IgD-negative memory B cell (primary cell): ENCODE measurements at regions not wholly inside any gene's neighbourhood (a gene's known extent, or its start where the extent isn't known, plus 50 kb on each side); places are given as distances from the start of the nearest gene placed in this dataset.

Experiments
- H3K27ac Mint-ChIP-seq, 3 donors: one replicate each; pipeline ENCODE4 v1.8.0; 2020 to 2022; ENCODE audit warnings: mild to moderate bottlenecking in 3 of 3, mixed read lengths in 3 of 3, moderate library complexity in 1 of 3
- H3K27me3 Mint-ChIP-seq: one replicate; pipeline ENCODE4 v1.8.0; 2021; ENCODE audit warnings: mixed read lengths
- H3K36me3 Mint-ChIP-seq: one replicate; pipeline ENCODE4 v1.8.0; 2020; ENCODE audit warnings: mild to moderate bottlenecking, mixed read lengths
- H3K4me1 Mint-ChIP-seq, 3 donors: one replicate each; pipeline ENCODE4 v1.8.0; 2020 to 2022; ENCODE audit warnings: mixed read lengths in 3 of 3, mild to moderate bottlenecking in 1 of 3
- H3K4me3 Mint-ChIP-seq, 4 donors: one replicate each; pipeline ENCODE4 v1.8.0; 2020 to 2022; ENCODE audit warnings: mild to moderate bottlenecking in 4 of 4, mixed read lengths in 4 of 4, moderate library complexity in 3 of 4
- H3K9me3 Mint-ChIP-seq, 3 donors: one replicate each; pipeline ENCODE4 v1.8.0; 2020 to 2021; ENCODE audit warnings: mixed read lengths in 3 of 3, mild to moderate bottlenecking in 1 of 3

DNA sequence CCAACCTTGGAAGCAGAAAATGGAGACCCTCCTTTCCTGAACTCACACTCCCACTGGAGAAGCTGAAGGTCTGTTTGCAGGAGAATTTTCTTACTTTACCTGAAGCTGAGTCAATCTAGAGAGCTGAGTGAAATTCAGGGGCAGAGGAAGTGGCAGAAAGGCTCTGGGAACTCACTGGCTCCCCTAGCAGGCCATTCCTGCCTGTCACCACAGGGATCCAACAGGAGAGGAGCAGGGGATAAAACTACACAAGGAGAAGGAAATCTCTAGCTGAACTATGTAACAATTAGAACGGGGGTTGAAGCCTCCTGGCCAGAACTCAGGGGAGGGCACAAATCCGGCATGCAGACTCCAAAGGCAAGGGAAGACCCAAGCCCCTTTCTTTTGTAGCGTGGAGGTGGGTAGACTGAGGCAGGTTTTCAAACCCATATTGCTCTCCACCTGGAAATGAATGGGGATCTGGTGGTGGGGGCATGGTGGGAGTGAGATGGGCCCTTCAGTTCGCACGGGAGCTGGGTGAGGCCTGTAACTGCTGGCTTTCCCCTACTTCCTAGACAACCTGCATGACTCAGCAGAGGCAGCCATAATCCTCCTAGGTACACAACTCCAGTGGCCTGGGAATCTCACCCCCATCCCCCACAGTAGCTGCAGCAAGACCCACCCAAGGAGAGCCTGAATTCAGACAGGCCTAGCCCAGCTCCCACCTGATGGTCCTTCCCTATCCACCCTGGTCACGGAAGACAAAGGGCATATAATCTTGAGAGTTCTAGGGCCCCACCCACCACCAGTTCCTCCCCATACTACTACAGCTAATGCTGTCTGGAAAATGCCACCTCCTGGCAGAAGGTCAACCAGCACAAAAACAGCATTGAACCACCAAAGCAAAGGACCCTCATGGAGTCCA lies 158.1 kb downstream of the LTN1 start:
- H3K27me3 Mint-ChIP-seq = peaks cover 6% of the 10 kb centered on the region
- H3K4me1 Mint-ChIP-seq = peaks cover 4 to 14% (median 7%) of the 10 kb centered on the region in 3 donors
- peaks cover 2 to 5% (median 4%) of the 10 kb centered on the region in 3 donors for H3K9me3 Mint-ChIP-seq
- H3K4me3 Mint-ChIP-seq = peak overlapping the region in 2 of 4 donors; percentile 9 to 10
- H3K27ac Mint-ChIP-seq = no peak overlapping the region
- peaks cover 7% of the 10 kb centered on the region for H3K36me3 Mint-ChIP-seq

DNA sequence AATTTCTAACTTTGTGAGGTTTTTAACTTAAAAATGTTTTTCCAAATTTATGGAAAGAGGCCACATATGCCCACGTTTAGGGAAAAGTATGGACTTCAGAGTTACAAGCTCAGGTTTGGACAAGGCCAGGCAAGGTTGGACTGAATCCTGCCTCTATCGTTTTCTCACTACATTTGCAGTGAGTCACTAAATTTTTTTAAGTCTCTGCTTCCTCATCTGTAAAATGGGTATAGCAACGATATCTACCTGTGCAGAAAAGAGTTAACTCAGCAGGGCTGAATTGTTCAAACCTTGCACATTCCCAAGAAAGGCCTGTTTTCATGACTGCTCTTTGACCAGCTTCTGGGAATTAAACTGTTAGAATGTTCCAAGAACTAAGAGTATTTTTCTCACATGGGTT lies 159.1 kb downstream of the LTN1 start:
- Mint-ChIP-seq H3K27me3 (peaks cover 6% of the 10 kb centered on the region), H3K27ac (no peak overlapping the region), H3K36me3 (peaks cover 7% of the 10 kb centered on the region), H3K9me3 (peaks cover 0 to 5% (median 2%) of the 10 kb centered on the region in 3 donors), H3K4me1 (peaks cover 4 to 13% (median 7%) of the 10 kb centered on the region in 3 donors), H3K4me3 (no peak overlapping the region)

DNA sequence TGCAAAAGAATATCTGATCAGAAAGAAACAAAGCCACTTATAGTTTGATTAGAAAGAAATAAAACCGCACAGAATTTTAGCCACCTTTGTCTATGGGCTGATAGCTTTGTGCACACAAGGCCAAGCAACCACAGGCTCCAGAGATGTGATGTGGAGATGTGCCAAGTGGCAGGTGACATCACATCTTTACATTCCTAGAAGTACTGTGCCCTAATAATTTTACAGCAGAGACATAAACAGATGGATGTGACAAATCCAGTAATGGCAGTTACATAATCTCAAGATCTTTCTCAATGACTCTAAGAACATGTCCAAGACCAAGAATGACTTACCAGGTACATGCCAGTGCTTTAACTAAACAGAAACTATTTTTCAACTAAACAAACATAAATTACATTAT lies 159.5 kb downstream of the LTN1 start:
- peaks cover 6% of the 10 kb centered on the region for H3K27me3 Mint-ChIP-seq
- H3K4me3 Mint-ChIP-seq = no peak overlapping the region
- peaks cover 4 to 13% (median 7%) of the 10 kb centered on the region in 3 donors for H3K4me1 Mint-ChIP-seq
- H3K27ac Mint-ChIP-seq = no peak overlapping the region
- H3K36me3 Mint-ChIP-seq = peaks cover 7% of the 10 kb centered on the region
- peaks cover 0 to 5% (median 2%) of the 10 kb centered on the region in 3 donors for H3K9me3 Mint-ChIP-seq

DNA sequence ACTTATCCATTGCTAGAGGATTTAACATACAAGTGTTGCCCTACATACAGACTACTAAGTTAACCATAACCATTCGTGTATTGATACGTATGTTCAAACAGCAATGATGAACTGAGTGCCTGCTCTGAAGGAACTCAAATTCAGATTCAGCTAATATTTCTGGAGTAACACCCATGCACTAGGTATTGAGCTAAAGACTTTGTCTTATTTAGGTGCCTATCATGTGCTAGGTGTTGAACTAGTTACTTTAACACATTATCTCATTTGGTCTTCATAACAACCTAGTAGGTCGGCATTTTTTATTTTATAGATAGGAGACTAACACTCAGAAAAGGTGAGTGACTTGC lies 160.0 kb downstream of the LTN1 start:
- peaks cover 7% of the 10 kb centered on the region for H3K36me3 Mint-ChIP-seq
- peaks cover 0 to 5% (median 2%) of the 10 kb centered on the region in 3 donors for H3K9me3 Mint-ChIP-seq
- H3K27me3 Mint-ChIP-seq = peaks cover 6% of the 10 kb centered on the region
- H3K27ac Mint-ChIP-seq = no peak overlapping the region
- H3K4me3 Mint-ChIP-seq = no peak overlapping the region
- peaks cover 4 to 13% (median 7%) of the 10 kb centered on the region in 3 donors for H3K4me1 Mint-ChIP-seq

DNA sequence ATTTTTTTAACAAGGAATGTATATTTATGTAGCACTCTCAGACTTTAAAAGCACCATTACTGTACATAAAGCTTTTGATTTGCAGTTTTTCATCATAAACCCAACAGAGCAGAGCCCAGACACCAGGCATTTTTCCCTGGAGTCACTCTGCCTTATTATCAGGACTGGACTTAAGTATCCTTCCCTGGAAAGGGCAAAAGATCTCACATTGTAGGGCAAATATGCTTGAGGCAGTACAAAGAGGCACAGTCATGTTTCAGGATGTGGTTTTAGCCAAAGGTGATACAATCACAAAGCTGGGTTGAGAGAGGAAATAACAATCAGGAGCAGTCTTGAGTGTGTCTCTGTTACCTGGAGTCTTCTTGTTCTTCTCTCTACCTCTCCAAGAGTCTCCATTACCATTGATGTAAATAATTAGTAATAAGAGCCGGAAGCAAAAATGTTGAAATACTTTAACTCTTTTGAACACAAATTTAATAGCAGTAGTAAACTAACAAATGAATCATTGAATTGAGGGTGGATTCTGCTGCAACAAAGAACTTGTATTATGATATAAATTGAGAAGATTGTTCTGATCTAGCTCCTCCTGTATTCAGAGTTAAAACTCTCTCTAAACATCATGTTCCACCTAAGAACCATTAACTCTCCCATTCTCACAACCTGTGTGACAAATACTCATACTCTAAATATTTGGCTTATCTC lies 160.5 kb downstream of the LTN1 start:
- Mint-ChIP-seq H3K27me3 (peaks cover 6% of the 10 kb centered on the region), H3K27ac (no peak overlapping the region), H3K4me3 (no peak overlapping the region), H3K4me1 (peaks cover 4 to 9% (median 7%) of the 10 kb centered on the region in 3 donors), H3K9me3 (peaks cover 0 to 5% (median 2%) of the 10 kb centered on the region in 3 donors), H3K36me3 (peaks cover 7% of the 10 kb centered on the region)

DNA sequence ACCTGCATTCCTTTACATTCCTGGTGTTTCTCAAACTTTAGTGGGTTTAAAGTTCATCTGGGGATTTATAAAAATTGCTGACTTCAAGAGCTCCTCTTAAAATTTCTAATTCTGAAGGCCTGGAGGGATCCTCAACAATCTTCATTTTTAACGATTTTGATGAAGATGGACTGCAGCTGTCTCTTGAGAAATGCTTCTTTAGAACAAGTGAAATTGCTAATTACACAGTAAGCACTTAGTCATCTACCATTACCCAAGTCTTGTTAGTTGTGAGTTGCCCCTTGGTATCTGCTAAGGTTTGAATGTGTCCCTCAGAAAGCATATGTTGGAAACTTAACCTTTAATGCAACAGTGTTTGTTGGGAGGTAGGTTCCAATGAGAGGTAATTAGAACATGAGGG lies 163.7 kb downstream of the LTN1 start:
- H3K4me1 Mint-ChIP-seq = peaks cover 2 to 7% (median 6%) of the 10 kb centered on the region in 3 donors
- H3K27me3 Mint-ChIP-seq = peaks cover 8% of the 10 kb centered on the region
- H3K36me3 Mint-ChIP-seq = peaks cover 5% of the 10 kb centered on the region
- H3K9me3 Mint-ChIP-seq = peaks cover 0 to 2% (median 0%) of the 10 kb centered on the region in 3 donors
- no peak overlapping the region for H3K4me3 Mint-ChIP-seq
- H3K27ac Mint-ChIP-seq = no peak overlapping the region

DNA sequence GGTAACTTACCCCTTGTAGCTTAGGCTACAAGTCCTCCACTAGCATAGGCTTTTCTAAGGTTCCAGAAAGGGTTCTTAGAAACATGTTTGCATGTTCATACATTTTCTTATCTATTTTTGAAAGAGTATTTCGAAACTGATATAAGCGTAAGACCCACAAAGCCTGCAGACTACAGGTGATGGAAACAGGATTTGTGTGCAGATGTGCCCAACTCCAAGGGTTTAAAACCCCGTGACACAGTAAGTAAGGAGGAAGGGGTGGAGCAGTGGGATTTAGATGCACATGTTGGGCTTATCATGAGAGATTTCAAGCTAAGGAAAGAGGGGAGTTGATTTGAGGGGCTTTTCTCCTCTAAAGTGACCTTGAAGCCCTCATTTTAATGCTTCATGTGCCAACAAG lies 164.7 kb downstream of the LTN1 start:
- H3K27ac Mint-ChIP-seq = no peak overlapping the region

DNA sequence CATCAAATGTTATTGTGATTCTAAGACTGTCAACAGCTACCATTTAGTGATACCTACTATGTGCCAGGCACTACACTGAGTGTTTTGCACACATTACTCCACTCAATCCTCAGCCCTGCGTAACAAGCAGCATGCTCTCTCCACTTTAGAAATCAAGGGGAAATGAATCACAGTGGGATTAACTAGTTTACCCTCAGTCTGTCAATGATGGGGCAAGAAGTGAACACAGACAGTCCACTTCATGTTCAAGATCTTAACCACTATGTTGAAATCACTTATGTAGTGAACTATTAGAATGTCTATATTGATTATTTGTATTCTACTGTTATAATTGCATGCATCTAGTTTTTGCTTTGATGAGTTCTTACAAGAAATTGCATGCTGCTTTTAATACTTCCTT lies 165.3 kb downstream of the LTN1 start:
- peaks cover 2 to 4% (median 4%) of the 10 kb centered on the region in 3 donors for H3K4me1 Mint-ChIP-seq
- peaks cover 8% of the 10 kb centered on the region for H3K27me3 Mint-ChIP-seq
- no peak overlapping the region for H3K27ac Mint-ChIP-seq
- H3K9me3 Mint-ChIP-seq = peaks cover 0 to 2% (median 0%) of the 10 kb centered on the region in 3 donors
- H3K4me3 Mint-ChIP-seq = no peak overlapping the region
- peaks cover 5% of the 10 kb centered on the region for H3K36me3 Mint-ChIP-seq

More for the DNA sequence above, 164.7 kb downstream of the LTN1 start:
- Mint-ChIP-seq H3K4me1 (peaks cover 2 to 7% (median 6%) of the 10 kb centered on the region in 3 donors), H3K4me3 (no peak overlapping the region), H3K9me3 (peaks cover 0 to 2% (median 0%) of the 10 kb centered on the region in 3 donors), H3K36me3 (peaks cover 5% of the 10 kb centered on the region), H3K27me3 (peaks cover 8% of the 10 kb centered on the region)

DNA sequence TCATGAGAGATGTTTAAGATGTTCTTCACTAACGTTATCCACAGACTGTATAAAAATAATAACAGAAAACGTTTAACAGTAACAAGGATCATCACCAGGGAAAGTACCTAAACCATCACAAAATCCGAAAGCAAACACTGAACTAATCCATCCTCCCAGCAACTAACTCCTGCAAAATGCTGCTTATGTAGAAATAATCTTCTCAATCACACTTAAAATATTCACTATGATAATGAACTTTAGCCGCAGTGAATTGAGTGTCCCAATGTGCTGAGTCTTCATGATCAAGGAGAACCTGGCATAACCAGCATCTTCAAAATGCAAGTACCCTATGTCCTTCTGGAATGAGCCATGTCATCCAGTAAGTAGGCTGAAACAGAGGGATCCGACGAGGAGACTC lies 166.1 kb downstream of the LTN1 start:
- H3K4me3 Mint-ChIP-seq = no peak overlapping the region
- H3K36me3 Mint-ChIP-seq = peaks cover 5% of the 10 kb centered on the region
- H3K27ac Mint-ChIP-seq = no peak overlapping the region
- H3K9me3 Mint-ChIP-seq = no peaks in the 10 kb centered on the region
- H3K27me3 Mint-ChIP-seq = peaks cover 5% of the 10 kb centered on the region
- no peaks in the 10 kb centered on the region for H3K4me1 Mint-ChIP-seq

DNA sequence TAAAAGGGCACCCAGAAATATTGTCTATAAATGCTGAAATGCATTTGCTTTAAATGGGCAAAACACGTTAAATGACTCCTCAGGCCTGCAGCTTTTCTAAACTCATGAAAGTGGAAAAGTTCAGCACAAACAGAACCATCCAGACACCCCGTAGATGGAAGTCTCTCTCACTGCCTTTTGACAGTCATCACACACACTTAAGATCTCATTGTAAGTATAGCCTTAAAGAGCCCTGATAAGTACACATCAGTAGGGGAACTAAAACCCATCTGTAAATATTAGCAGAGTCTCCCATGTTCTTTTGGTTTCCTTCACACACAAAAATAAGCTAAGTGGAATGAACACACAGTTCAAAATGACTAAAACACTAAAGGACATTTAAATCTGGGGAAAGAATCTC lies 166.7 kb downstream of the LTN1 start:
- Mint-ChIP-seq H3K36me3 (peaks cover 5% of the 10 kb centered on the region), H3K27ac (no peak overlapping the region), H3K4me3 (no peak overlapping the region)

DNA sequence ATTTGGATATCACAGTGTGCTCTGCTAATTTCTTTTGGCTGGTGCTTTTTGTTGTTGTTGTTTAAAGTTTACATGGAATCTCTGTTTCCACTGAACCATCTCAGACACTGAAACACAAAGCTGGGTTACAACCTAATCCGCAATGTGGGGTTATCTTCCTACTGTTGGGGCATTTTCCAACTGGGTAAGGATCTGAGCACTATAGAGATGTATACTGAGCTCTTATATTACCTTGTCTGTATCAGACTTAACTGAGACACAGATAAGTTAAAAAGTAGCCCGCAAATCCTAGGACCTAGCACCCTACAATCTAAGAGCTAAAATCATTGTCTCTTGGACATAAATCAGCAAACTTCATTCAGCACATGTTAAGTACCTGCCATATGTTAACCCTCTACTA lies 169.2 kb downstream of the LTN1 start:
- H3K36me3 Mint-ChIP-seq = peaks cover 6% of the 10 kb centered on the region
- H3K4me3 Mint-ChIP-seq = no peak overlapping the region
- no peak overlapping the region for H3K27ac Mint-ChIP-seq
- no peaks in the 10 kb centered on the region for H3K9me3 Mint-ChIP-seq
- no peaks in the 10 kb centered on the region for H3K4me1 Mint-ChIP-seq
- H3K27me3 Mint-ChIP-seq = peaks cover 2% of the 10 kb centered on the region

More for the DNA sequence above, 166.7 kb downstream of the LTN1 start:
- Mint-ChIP-seq H3K27me3 (peaks cover 5% of the 10 kb centered on the region), H3K4me1 (no peaks in the 10 kb centered on the region), H3K9me3 (no peaks in the 10 kb centered on the region)

DNA sequence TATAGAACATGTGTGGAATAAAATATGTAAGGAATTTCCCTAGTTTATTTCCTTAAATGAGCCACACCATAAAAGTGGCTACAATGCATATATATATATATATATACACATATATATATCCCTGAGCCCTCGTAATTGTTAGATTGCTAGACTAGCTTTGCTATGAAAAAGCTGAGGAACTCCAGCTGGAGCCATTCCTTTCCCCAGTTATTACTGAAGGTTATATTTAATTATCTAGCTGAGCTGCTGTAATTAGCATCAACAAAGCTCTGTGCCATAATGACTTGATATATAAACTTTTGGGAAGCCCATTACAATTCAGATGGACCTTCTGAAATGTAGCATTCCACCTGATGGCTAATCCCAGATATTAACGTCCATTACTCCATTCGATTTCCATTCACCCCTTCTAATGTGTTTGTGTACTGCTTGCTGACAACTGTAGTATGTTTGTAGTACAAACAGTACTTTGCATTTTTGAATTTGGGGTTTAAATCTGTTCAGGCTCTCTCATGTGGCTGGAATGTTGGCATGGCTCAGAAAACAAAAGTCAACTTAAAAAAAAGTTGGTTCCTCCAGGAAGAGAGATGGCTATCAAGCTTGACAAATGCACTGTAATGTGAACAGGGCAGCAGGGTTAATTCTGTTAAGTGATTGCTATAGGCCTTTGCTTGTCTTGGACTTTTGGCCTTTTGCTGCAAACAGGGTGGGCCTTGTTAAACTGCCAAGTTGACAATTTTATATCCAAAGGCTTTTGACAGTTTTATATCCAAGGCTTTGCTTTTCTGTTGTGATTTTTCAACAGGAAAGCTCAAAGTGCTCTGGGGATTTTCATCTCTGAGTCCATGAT lies 170.0 kb downstream of the LTN1 start:
- Mint-ChIP-seq H3K36me3 (peaks cover 6% of the 10 kb centered on the region), H3K4me3 (no peak overlapping the region), H3K27ac (no peak overlapping the region), H3K9me3 (no peaks in the 10 kb centered on the region), H3K27me3 (peaks cover 2% of the 10 kb centered on the region), H3K4me1 (no peaks in the 10 kb centered on the region)

DNA sequence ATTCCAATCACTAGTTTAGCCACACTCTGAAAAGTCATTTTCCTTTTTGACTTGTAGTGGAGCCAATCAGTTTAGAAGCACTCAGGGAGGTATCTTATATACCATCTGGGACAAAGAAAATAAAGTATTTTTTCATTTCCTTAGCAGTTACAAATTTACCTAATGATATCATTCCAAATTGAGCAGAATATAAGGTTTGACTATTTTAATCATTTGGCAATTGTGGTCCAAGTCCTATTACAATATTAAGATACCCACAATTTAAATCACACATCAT lies 170.6 kb downstream of the LTN1 start:
- Mint-ChIP-seq H3K4me1 (no peaks in the 10 kb centered on the region), H3K9me3 (no peaks in the 10 kb centered on the region), H3K4me3 (no peak overlapping the region), H3K36me3 (peaks cover 6% of the 10 kb centered on the region), H3K27ac (no peak overlapping the region), H3K27me3 (peaks cover 2% of the 10 kb centered on the region)

DNA sequence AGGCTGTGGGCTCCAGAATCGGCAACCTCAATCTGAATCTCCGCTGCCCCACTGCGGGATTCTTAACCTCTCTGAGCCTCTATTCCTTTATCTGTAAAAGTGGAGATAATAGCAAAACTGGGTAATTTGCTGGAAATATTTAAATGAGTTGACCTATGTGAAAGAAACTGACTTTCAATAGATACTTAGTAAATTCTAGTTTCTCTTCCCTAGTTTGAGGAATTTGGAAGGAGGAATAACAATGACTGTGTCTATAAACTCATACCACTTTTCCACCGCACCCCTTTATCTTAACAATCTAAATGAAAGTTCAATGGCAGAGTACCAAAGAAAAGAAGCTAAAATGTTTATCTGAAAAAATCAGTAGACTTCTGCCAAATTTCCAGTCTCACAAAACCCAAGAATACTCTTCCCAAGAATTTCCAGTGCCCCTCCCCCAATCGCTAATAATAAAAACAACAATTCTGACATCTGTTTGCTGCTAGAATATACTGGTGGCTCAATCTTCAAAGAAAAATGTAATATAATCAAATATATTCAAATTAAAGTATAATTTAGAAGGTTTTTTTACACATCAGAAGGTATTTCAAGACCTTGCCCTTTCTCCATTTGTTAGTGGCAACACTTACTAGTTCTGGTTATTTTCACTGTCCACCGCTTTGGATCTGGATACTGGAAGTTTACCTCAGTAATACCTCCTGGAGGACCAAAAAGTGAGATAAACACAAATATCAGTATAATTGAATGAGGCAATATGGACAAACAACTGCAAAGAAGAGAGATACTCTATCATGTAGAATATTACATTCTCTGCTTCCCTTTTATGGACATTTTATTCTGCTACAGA lies 171.2 kb downstream of the LTN1 start:
- H3K4me1 Mint-ChIP-seq = no peaks in the 10 kb centered on the region

More for the DNA sequence above, 171.2 kb downstream of the LTN1 start:
- H3K27ac Mint-ChIP-seq = no peak overlapping the region
- peaks cover 2% of the 10 kb centered on the region for H3K27me3 Mint-ChIP-seq
- H3K9me3 Mint-ChIP-seq = no peaks in the 10 kb centered on the region
- H3K4me3 Mint-ChIP-seq = no peak overlapping the region
- H3K36me3 Mint-ChIP-seq = peaks cover 6% of the 10 kb centered on the region
